Urinary bladder (tissue), 3 donors: ENCODE measurements at regions not wholly inside any gene's neighbourhood (a gene's known extent, or its start where the extent isn't known, plus 50 kb on each side); places are given as distances from the start of the nearest gene placed in this dataset.
A peak's percentile ranks its signal among the peaks of the same experiment; 100 is the strongest.

Experiments used
- DNase-seq: peaks from one replicate; pipeline ENCODE4 v3.0.0-alpha.2; 2015; ENCODE audit errors: extremely low spot score
- H3K27ac ChIP-seq: one replicate; pipeline ENCODE4 v1.5.1; 2013; ENCODE audit warnings: low read depth, mild to moderate bottlenecking, moderate library complexity
- H3K36me3 ChIP-seq: one replicate; pipeline ENCODE4 v1.6.1; 2013; ENCODE audit warnings: mild to moderate bottlenecking, moderate library complexity; ENCODE audit not compliant: insufficient read depth
- H3K4me1 ChIP-seq: one replicate; pipeline ENCODE4 v1.6.1; 2013; ENCODE audit warnings: mild to moderate bottlenecking, moderate library complexity; ENCODE audit not compliant: insufficient read depth
- H3K4me3 ChIP-seq: one replicate; pipeline ENCODE4 v1.5.1; 2013; ENCODE audit warnings: low read depth, low read length
- WGBS: extraction: QIAGEN DNeasy Blood & Tissue Kit; methylation state at CpG from one replicate; pipeline ENCODE4 v1.1.7; 2013; 5-methylcytosine and 5-hydroxymethylcytosine counted together
- donor health status: healthy with polysubstance abuse.
- donor health status: healthy.

DNA sequence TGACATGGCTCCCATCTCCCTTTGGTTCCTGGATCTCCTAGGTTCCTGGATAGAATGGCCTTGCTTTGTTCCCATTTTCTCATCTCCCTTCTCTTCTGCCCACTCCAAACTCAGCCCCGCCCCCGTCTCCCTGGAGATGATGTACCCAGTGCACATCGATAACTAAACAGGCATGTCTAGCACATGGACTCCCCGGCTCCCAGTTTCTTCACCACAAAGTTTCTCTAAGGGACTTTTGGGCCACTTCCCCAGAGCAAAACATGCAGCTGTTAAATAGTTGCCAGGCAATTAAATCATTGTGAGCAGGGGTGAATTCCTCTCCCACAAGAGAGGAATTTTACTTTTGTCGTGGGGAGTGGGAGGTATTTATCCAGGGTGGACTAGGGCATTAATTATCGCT, 259.0 kb downstream of the GADD45G start:
- no peak for DNase-seq
- 82% methylated on average over 6 of the region's 6 CpGs for WGBS
- no peaks in the 10 kb centered on the region for H3K36me3 ChIP-seq
- H3K27ac ChIP-seq = no peak overlapping the region
- no peaks in the 10 kb centered on the region for H3K4me1 ChIP-seq
- H3K4me3 ChIP-seq = no peak overlapping the region

DNA sequence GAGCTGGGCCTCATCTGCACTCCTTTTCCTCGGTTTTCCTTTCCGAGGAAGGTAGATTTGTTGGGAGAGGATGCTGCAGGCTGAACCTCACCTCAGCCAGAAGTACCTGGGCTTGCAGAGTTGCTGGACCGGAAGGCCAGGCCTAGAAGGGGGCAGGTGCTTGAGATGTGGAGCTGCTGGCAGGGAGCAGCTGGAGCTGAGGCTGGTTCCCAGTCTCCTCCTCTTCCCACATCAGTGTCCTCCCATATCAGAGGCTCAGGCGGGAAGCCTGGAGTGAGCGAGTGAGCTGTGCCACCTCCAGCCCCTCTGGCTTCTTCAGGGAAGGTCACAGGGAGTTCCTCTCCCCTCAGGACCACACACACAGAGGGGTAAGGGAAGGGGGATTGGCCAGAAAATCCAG, 259.4 kb downstream of the GADD45G start:
- WGBS = 93% methylated on average over 5 of the region's 5 CpGs
- Histone ChIP-seq H3K27ac (no peak overlapping the region), H3K4me3 (no peak overlapping the region), H3K4me1 (no peaks in the 10 kb centered on the region), H3K36me3 (no peaks in the 10 kb centered on the region)
- no peak for DNase-seq

DNA sequence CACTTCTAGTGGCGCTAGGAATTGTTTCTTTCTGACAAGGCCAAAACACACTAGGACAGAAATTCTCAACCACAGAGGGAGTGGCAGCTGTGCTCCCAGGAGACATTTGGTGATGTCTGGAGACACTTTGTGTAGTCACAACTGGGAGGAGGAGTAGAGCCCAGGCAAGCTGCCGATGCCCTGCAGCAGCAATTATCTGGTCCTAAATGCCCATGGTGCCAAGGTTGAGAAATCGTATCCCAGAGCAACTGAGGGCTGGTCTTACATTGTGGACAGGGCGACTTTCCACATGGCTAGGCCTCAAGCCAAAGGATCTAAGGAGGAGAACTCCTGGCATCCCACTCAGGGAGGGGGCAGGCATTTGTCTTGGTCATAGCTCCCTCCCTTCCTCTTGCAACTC, 259.9 kb downstream of the GADD45G start:
- WGBS = 92% methylated on average over 4 of the region's 4 CpGs
- H3K27ac ChIP-seq = no peak overlapping the region
- no peak overlapping the region for H3K4me3 ChIP-seq
- DNase-seq = no peak
- H3K36me3 ChIP-seq = no peaks in the 10 kb centered on the region
- H3K4me1 ChIP-seq = no peaks in the 10 kb centered on the region

DNA sequence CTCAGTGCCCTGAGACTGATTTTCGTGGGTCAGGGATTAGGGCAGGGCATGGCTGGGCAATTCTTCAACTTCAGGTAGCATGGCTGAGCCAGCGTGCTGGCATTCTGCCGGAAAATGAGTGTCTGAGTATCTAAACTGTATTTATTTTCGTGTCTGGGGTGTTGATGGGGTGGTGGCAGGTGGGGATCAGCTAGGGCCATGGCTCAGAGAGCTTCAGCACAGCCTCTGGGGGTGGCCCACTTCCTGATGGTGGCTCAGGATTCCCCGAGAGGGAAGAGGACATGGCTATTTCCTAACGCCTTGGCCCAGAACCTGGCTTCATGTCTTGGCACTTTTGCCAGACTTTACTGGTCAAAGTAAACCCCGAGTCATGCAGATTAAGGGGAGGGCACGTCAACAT, 260.5 kb downstream of the GADD45G start:
- no peak for DNase-seq
- 92% methylated on average over 8 of the region's 8 CpGs for WGBS
- Histone ChIP-seq H3K27ac (no peak overlapping the region), H3K4me3 (no peak overlapping the region), H3K4me1 (no peaks in the 10 kb centered on the region), H3K36me3 (no peaks in the 10 kb centered on the region)

DNA sequence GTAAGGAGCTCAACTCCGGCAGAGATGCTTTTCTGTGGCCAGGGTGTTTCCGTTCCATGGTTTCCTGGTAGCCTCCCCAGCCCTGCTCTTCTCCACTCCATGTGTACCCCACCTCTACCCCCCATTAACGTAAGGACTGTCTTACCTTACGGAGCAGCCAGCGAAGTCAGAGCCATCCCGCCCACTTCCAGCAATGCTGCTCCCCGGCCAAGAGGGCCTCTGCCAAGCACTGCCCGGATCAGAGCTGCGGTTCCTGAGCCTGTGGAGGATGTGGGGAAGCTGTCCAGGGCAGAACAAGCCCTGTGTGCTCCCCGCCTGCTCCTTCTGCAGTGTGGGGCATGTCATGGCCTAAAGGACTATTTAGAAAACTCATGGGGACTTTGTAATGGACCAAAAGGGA, 261.2 kb downstream of the GADD45G start:
- H3K4me3 ChIP-seq = no peak overlapping the region
- DNase-seq = no peak
- 97% methylated on average over 10 of the region's 10 CpGs for WGBS
- no peaks in the 10 kb centered on the region for H3K36me3 ChIP-seq
- no peaks in the 10 kb centered on the region for H3K4me1 ChIP-seq
- no peak overlapping the region for H3K27ac ChIP-seq

DNA sequence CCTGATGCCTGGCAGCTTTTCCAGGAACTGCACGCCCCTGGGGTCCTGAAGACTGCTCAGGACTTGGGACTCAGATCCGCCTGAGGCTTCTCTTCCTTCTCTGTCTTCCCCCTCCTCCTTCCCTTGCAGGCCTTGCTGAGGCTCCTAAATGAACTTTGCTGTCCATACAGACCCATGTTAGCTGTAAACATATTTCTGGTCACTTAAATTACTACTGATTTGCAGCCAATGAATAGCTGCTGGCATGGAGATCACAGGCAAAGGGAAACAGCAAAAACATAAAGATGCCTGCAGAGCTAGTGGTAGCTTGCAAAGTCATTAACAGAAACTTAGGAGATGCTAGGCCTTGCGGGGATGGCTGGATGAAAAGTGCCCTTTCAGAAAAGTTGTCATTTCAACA, 261.9 kb downstream of the GADD45G start:
- Histone ChIP-seq H3K27ac (no peak overlapping the region), H3K4me3 (no peak overlapping the region), H3K36me3 (no peaks in the 10 kb centered on the region), H3K4me1 (no peaks in the 10 kb centered on the region)
- DNase-seq = no peak
- 94% methylated on average over 3 of the region's 3 CpGs for WGBS

DNA sequence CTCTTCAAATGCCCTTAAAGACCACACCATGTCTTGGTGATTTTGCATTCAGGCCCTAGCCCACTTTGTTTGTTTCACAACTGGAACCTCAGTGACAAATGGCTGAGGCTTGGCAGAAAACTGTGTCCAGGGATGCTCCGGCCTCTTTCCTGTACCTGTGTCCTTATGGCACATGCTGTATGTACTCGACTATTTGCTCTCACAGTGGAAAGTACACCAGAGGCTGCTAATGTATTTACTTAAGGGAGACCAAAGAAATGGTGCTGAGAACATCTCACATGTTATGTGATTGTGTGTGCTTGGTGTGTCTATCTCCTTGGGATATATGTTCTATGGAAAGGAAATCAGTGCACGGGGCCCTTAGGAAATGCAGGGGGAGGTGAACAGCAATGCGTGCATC, 263.3 kb downstream of the GADD45G start:
- 93% methylated on average over 4 of the region's 4 CpGs for WGBS

DNA sequence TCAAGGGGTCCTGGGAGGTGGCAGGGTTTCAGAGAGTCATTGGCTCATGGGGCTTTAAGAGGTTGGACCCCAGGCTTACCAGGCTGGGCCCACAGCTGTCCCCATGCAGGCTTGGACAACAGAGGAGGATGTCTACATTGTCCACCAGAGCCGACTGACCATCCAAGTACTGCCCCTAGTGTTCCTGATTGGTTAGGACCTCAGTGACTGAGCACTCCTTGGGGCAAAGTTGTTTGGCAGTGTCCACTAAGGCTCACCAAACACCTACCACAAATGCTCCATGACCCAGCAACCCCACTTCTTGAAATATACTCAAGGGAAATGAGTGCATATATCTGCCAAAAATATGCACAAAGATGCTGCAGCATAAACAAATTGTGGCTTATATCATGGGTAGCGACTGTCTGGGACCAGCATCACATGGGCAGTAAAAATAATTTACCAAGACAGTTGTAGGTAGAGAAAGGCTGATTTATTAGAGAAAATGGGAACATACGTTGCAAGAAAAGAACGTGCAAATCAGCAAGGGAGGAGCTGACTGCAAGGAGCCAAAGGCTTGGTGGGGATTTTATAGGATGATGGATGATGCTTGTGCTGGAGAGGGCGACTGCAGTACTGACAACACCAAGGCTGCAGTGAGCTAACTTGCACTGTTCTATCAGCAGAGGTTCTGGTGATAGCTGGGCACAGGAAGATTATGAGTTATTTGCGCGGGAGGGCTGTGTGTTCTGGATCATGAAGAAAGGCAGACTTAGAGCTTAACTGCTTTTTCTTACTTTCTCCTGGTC, 265.2 kb downstream of the GADD45G start:
- Histone ChIP-seq H3K27ac (no peak overlapping the region), H3K4me3 (no peak overlapping the region), H3K36me3 (no peaks in the 10 kb centered on the region), H3K4me1 (no peaks in the 10 kb centered on the region)
- DNase-seq = no peak
- WGBS = 43% methylated on average over 7 of the region's 7 CpGs

More for the DNA sequence above, 263.3 kb downstream of the GADD45G start:
- Histone ChIP-seq H3K4me1 (no peaks in the 10 kb centered on the region), H3K4me3 (no peak overlapping the region), H3K27ac (no peak overlapping the region), H3K36me3 (no peaks in the 10 kb centered on the region)
- DNase-seq = no peak

DNA sequence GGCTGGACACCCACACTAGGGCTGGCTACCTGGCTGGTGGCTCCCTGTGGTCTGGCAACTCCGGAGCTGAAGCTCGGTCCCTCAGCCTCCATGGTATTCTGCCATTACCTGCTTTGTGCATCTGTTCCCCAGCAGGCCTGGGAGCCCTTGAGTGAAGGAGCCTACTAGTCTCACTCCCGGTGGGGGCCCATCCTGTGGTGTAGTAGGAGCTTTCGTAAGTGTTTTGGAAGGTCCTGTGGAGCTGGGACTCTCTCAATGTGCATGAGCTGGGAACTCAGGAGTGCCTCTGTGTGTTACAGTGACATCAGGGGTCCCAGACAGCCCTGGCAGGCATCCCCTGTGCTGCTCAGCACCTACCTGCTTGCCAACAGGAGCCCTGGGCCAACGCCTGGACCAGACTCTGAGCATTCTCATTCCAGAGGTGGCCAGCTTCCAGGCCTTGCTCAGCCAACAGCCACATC, 267.1 kb downstream of the GADD45G start:
- Histone ChIP-seq H3K4me3 (no peak overlapping the region), H3K27ac (no peak overlapping the region), H3K4me1 (no peaks in the 10 kb centered on the region), H3K36me3 (no peaks in the 10 kb centered on the region)
- WGBS = 95% methylated on average over 5 of the region's 5 CpGs
- DNase-seq = no peak

DNA sequence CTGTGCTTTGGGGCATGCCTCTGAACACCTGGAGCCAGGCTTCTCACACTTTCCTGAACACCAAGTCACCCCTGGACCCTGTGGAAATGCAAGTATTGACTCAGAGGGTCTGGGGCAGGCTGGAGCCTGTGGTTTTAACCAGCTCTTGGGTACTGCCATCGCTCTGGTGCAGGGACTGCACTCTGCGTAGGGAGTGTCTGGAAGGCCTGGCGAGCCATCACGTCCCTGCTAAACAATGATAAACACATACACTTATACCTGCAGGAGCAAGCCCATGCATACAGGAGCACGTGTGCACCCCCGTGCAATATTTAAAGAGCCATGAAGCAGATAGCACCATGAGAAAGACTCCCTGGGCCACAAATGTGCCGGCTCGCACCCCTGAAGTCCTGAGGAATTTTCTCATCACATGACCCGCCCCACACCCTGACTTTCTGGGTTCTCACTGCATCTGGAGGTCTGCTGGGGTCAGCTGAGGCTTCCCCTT, 267.7 kb downstream of the GADD45G start:
- 85% methylated on average over 9 of the region's 9 CpGs for WGBS
- Histone ChIP-seq H3K4me1 (no peaks in the 10 kb centered on the region), H3K27ac (no peak overlapping the region), H3K4me3 (no peak overlapping the region), H3K36me3 (no peaks in the 10 kb centered on the region)
- DNase-seq = no peak

DNA sequence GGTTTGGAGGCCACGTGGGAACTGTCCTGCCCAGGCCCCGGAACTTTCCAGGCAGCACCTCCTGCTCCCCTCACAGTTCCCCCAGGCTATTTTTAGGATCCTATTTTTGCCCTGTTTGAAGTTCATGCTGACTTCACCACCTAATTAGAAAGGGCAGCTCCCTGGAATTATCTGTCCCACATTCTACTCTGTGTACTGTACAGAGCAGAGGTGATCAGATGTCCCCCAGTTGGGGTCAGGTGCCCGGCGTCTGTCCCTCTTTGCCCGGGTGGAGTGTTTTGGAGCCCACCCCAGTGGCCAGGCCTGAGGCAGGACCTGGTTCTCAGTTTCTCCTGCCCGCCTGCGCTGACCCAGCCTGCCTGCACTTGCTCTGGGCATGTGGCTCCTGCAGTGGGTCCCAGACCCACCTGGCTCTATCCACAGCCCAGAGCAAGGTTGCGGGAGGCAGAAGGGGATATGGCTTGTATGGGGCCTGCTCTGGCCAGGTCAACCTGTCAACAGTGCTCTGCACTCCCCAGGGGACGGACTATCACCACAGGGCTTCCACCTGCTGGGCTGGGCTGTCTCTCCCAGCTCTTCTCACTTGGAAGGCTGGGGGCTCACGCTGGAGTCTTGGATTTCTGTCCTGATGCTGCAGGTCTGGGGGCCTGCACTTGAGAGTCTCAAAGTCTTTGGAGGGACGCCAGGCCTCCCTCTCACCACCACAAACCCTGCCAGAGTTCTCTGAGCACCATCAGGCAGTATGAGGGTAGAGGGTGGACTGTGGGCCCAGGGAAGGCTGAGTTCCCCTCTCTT, 268.3 kb downstream of the GADD45G start:
- Histone ChIP-seq H3K4me1 (no peaks in the 10 kb centered on the region), H3K36me3 (no peaks in the 10 kb centered on the region), H3K4me3 (no peak overlapping the region), H3K27ac (no peak overlapping the region)
- DNase-seq = no peak
- WGBS = 84% methylated on average over 11 of the region's 11 CpGs

DNA sequence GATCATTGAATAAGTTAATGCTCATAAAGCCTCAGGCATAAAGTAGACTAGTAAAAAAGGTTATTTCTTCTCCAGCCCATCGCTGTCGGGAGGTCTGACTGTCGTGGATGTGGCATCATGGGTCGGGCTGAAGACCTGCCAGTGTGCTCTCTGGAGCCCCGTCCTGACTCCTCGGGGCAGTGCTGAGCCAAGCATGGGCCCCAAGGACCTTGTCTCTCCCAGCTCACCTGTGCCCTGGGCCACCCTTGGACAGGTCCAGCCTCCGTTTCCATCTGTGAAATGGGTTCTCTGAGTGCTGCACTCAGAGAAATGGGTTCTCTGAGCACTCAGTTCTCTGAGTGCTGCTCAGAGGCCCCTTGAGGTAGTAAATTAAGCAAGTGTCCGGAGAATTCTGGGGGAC, 269.0 kb downstream of the GADD45G start:
- DNase-seq = no peak
- H3K27ac ChIP-seq = no peak overlapping the region
- WGBS = 97% methylated on average over 8 of the region's 8 CpGs
- H3K4me3 ChIP-seq = no peak overlapping the region
- no peaks in the 10 kb centered on the region for H3K4me1 ChIP-seq
- no peaks in the 10 kb centered on the region for H3K36me3 ChIP-seq

DNA sequence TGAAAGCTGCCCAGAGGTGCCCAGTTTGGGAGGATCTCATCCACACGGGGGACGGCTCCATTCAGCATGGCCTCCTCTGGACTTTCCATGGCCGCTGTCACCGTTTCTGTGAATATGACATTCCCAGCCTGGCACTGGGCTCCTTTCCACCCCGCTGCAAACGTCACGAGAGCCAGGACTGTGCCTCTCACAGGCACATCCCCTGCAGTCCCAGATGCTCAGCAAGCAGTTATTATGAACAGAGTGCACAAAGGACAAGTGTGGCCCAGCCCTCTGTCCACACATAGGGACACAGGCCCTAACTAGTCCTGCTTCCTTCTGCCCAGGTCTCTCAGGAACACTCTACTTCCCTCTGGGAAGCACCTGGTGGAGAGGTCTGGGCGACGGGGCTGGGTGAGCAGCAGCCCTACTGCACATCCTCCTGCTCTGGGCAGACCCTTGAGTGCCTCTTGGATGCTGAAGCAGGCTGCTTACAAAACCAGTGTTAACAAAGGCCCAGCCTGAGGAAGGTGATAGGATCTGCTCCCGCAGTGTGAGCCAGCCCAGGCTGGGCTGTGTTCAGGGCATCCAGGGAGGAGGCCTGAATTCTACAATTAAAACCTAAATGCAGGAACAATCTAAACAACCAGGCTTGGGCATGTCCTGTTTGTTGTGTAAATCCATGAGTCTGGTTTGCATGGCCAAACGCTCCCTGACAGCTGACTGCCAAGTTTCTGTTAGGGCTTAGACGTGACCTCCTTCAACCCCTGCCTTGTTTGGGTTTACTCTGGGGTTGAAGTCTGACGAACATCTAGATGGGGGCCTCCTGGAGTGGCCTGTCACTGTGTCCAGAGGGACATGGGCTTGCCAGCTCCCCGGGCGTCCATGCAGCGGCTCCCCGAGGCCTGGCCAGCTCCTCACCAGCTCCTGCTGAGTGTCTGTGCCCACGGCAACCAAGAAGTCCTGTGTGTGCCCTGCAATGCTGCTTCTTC, 269.8 kb downstream of the GADD45G start:
- Histone ChIP-seq H3K36me3 (no peaks in the 10 kb centered on the region), H3K4me3 (no peak overlapping the region), H3K4me1 (no peaks in the 10 kb centered on the region), H3K27ac (peak overlapping the region; percentile 28)
- no peak for DNase-seq
- 55% methylated on average over 18 of the region's 18 CpGs for WGBS
